IMR-90 (cell line): ENCODE measurements at regions not wholly inside any gene's neighbourhood (a gene's known extent, or its start where the extent isn't known, plus 50 kb on each side); places are given as distances from the start of the nearest gene placed in this dataset.

ENCODE experiments used
- ATAC-seq: fragments of 200-7000 bp; cut with Tn5 transposase; 2 replicates; pipeline ENCODE4 v1.9.1; 2020; ENCODE audit warnings: low read depth, mild to moderate bottlenecking, moderate library complexity
- BruUV-seq: library from RNA; stranded (reverse); fragments of 400-500 nt; replicated peaks from 2 replicates; lab custom pipeline; 2021; lab: Mats Ljungman, UMichigan
- CTCF ChIA-PET: fragments of 300-600 bp; formaldehyde crosslinking; extraction: SDS; loops from one replicate; lab custom pipeline; 2021; ENCODE audit warnings: antibody characterized with exemption; lab: Yijun Ruan, JAX
- POLR2A ChIA-PET: fragments of 300-600 bp; sonication (Branson Sonifier 250); formaldehyde crosslinking; loops from one replicate; lab custom pipeline; 2022; ENCODE audit warnings: antibody characterized with exemption; ENCODE audit not compliant: unreplicated experiment; lab: Charles Lee
- DNase-seq: peaks from one replicate; pipeline ENCODE4 v3.0.0; 2013
- H2AFZ ChIP-seq: replicated peaks from 2 replicates; pipeline ENCODE3; 2013; ENCODE audit warnings: low read length, mild to moderate bottlenecking; ENCODE audit not compliant: poor library complexity
- H2AK5ac ChIP-seq: 2 replicates; pipeline ENCODE4 v1.6.1; 2013; ENCODE audit warnings: low read depth, low read length, inconsistent platforms
- H2AK9ac ChIP-seq: replicated peaks from 2 replicates; pipeline ENCODE3; 2013; ENCODE audit warnings: mild to moderate bottlenecking, low read depth, low read length, moderate library complexity; ENCODE audit not compliant: poor library complexity
- H2BK120ac ChIP-seq: 2 replicates; pipeline ENCODE4 v1.6.1; 2013; ENCODE audit warnings: low read depth, low read length, inconsistent platforms
- H2BK15ac ChIP-seq: 3 replicates; pipeline ENCODE4 v1.6.1; 2013; ENCODE audit warnings: low read depth, low read length, inconsistent platforms
- H2BK20ac ChIP-seq: 2 replicates; pipeline ENCODE4 v1.6.1; 2013; ENCODE audit warnings: low read depth, mild to moderate bottlenecking, inconsistent platforms, low read length, moderate library complexity
- H2BK5ac ChIP-seq: 2 replicates; pipeline ENCODE4 v1.6.1; 2013; ENCODE audit warnings: mild to moderate bottlenecking, low read depth, low read length, inconsistent platforms; ENCODE audit not compliant: poor library complexity, severe bottlenecking
- H3K14ac ChIP-seq: replicated peaks from 2 replicates; pipeline ENCODE4 v1.6.1; 2013; ENCODE audit warnings: low read depth, low read length, inconsistent platforms
- H3K18ac ChIP-seq: 2 replicates; pipeline ENCODE4 v1.6.1; 2013; ENCODE audit warnings: low read depth, low read length, control low read depth
- H3K23ac ChIP-seq: 2 replicates; pipeline ENCODE4 v1.6.1; 2013; ENCODE audit warnings: low read depth, low read length, inconsistent platforms
- H3K27ac ChIP-seq: 2 replicates; pipeline ENCODE4 v1.5.1; 2013; ENCODE audit warnings: mild to moderate bottlenecking, control low read depth, low read length; ENCODE audit not compliant: insufficient read depth
- H3K27me3 ChIP-seq: 2 replicates; pipeline ENCODE4 v1.6.1; 2013; ENCODE audit warnings: low read length; ENCODE audit not compliant: control insufficient read depth, insufficient read depth
- H3K36me3 ChIP-seq: 2 replicates; pipeline ENCODE4 v1.6.1; 2013; ENCODE audit warnings: low read length, mixed read lengths; ENCODE audit not compliant: control insufficient read depth, insufficient read depth
- H3K4ac ChIP-seq: 2 replicates; pipeline ENCODE4 v1.6.1; 2013; ENCODE audit warnings: low read depth, low read length, inconsistent platforms
- H3K4me1 ChIP-seq: 2 replicates; pipeline ENCODE4 v1.6.1; 2013; ENCODE audit warnings: low read length, mixed read lengths; ENCODE audit not compliant: control insufficient read depth, insufficient read depth
- H3K4me2 ChIP-seq: 2 replicates; pipeline ENCODE4 v1.6.1; 2013; ENCODE audit warnings: low read depth, mild to moderate bottlenecking, control low read depth, low read length, moderate library complexity
- H3K4me3 ChIP-seq: 2 replicates; pipeline ENCODE4 v1.5.1; 2013; ENCODE audit warnings: low read depth, mild to moderate bottlenecking, control low read depth, low read length, moderate library complexity; ENCODE audit not compliant: insufficient read depth
- H3K56ac ChIP-seq: 2 replicates; pipeline ENCODE4 v1.6.1; 2013; ENCODE audit warnings: low read length, inconsistent platforms; ENCODE audit not compliant: insufficient read depth; ENCODE audit errors: extremely low read depth
- H3K79me1 ChIP-seq, 2 experiments: 2 replicates each; pipeline ENCODE4 v1.6.1; 2013; ENCODE audit warnings: low read length in 2 of 2, inconsistent platforms in 1 of 2, low read depth in 1 of 2
- H3K9ac ChIP-seq: 2 replicates; pipeline ENCODE4 v1.6.1; 2013; ENCODE audit warnings: low read depth, low read length, control low read depth
- H3K9me1 ChIP-seq: 2 replicates; pipeline ENCODE4 v1.6.1; 2013; ENCODE audit warnings: low read length, inconsistent platforms; ENCODE audit not compliant: insufficient read depth
- H3K9me3 ChIP-seq: 2 replicates; pipeline ENCODE4 v1.6.1; 2013; ENCODE audit warnings: low read length; ENCODE audit not compliant: control insufficient read depth, insufficient read depth
- H4K20me1 ChIP-seq: 2 replicates; pipeline ENCODE4 v1.6.1; 2013; ENCODE audit warnings: low read length, inconsistent platforms; ENCODE audit not compliant: insufficient read depth
- H4K5ac ChIP-seq: 2 replicates; pipeline ENCODE4 v1.6.1; 2013; ENCODE audit warnings: mild to moderate bottlenecking, low read depth, low read length, control low read depth
- H4K8ac ChIP-seq, 2 experiments: 2 replicates each; pipeline ENCODE4 v1.6.1; 2013; ENCODE audit warnings: low read depth in 2 of 2, low read length in 2 of 2, control low read depth in 1 of 2, inconsistent platforms in 1 of 2
- H4K91ac ChIP-seq: 2 replicates; pipeline ENCODE4 v1.6.1; 2013; ENCODE audit warnings: low read depth, low read length, inconsistent platforms; ENCODE audit not compliant: insufficient read depth
- BHLHE40 ChIP-seq: fragments of 150-350 bp; IDR thresholded peaks from 2 replicates; pipeline ENCODE4 v1.6.1; 2016; ENCODE audit warnings: mild to moderate bottlenecking, low read depth, low read length
- CEBPB ChIP-seq: IDR thresholded peaks from 2 replicates; pipeline ENCODE4 v1.6.1; 2012; ENCODE audit warnings: low read depth, low read length, improper control_type of control experiment
- MXI1 ChIP-seq: IDR thresholded peaks from 2 replicates; pipeline ENCODE4 v1.6.1; 2012; ENCODE audit warnings: low read depth, mild to moderate bottlenecking, low read length, moderate library complexity, borderline replicate concordance
- RCOR1 ChIP-seq: IDR thresholded peaks from 2 replicates; pipeline ENCODE4 v1.6.1; 2012; ENCODE audit warnings: mild to moderate bottlenecking, low read length, improper control_type of control experiment; ENCODE audit not compliant: insufficient replicate concordance
- SMC3 ChIP-seq: fragments of 150-350 bp; IDR thresholded peaks from 2 replicates; pipeline ENCODE4 v1.6.1; 2016; ENCODE audit warnings: low read depth, mild to moderate bottlenecking, antibody characterized with exemption, low read length, moderate library complexity
- WGBS, 2 experiments: methylation state at CpG; one replicate each; pipeline versions ENCODE4 v1.1.5 to v1.1.7; 2013; ENCODE audit warnings: missing lambda C conversion rate in 2 of 2; ENCODE audit not compliant: insufficient read length in 1 of 2; ENCODE audit errors: extremely low coverage in 2 of 2; 5-methylcytosine and 5-hydroxymethylcytosine counted together
- dilution Hi-C: fragments of 300-500 bp; cut with HindIII; formaldehyde crosslinking; loops from one replicate; pipeline ENCODE4 v1.14.3; 2018; ENCODE audit warnings: low sequenced_read_pairs; ENCODE audit not compliant: unreplicated experiment
- in situ Hi-C: fragments of 300-500 bp; cut with MboI; formaldehyde crosslinking; loops from 3 replicates; pipeline ENCODE4 v1.14.3; 2019; ENCODE audit warnings: low sequenced_read_pairs, inconsistent platforms, mixed read lengths
- intact Hi-C: fragments of 100-400 bp; cut with micrococcal nuclease; formaldehyde crosslinking; loops from 2 replicates; pipeline ENCODE4 v1.10.0; 2022
- TF ChIP-seq, protein P1 (sequence below): fragments of 150-350 bp; IDR thresholded peaks from 2 replicates; pipeline ENCODE4 v1.6.1; 2016; ENCODE audit warnings: low read depth, mild to moderate bottlenecking, low read length, moderate library complexity, borderline replicate concordance
- TF ChIP-seq, protein P2 (sequence below): fragments of 150-350 bp; IDR thresholded peaks from 2 replicates; pipeline ENCODE4 v1.6.1; 2017; ENCODE audit warnings: mild to moderate bottlenecking, antibody characterized with exemption, low read length, low read depth

GRCh38 chr2:199591826-199592225 is 134.1 kb upstream of the SATB2 start:
- dilution Hi-C loops, result no loop called here
- CTCF ChIA-PET, result interaction anchor here (0.8 kb wide), 1 partner anchor 95 kb away, joined by 3 read pairs; no protein-coding TSS in a partner anchor

More at GRCh38 chr2:199591826-199592225, 134.1 kb upstream of the SATB2 start:
- no peak overlapping the region for H3K4ac ChIP-seq
- no TSS peak for BruUV-seq
- H4K5ac ChIP-seq, result no peak overlapping the region
- H3K4me2 ChIP-seq, result no peak overlapping the region
- no peak overlapping the region for H3K23ac ChIP-seq
- H2AK5ac ChIP-seq, result no peak overlapping the region
- no peaks in the 10 kb centered on the region for H3K36me3 ChIP-seq
- no peak overlapping the region for H2AFZ ChIP-seq
- no peak overlapping the region for H4K91ac ChIP-seq
- no peaks in the 10 kb centered on the region for H3K9me3 ChIP-seq
- intact Hi-C loops, result no loop called here
- H3K4me3 ChIP-seq, result no peak overlapping the region
- in situ Hi-C loops, result no loop called here
- no peak overlapping the region for H3K27ac ChIP-seq
- H2BK20ac ChIP-seq, result no peak overlapping the region
- H4K8ac ChIP-seq, result no peak overlapping the region
- no peak overlapping the region for H3K18ac ChIP-seq
- no peak for ATAC-seq
- WGBS, 2 experiments, result no CpG with 5 or more reads among the region's 4 CpGs
- no peak overlapping the region for H2BK120ac ChIP-seq
- H2AK9ac ChIP-seq, result no peak overlapping the region
- H3K79me1 ChIP-seq, result no peaks in the 10 kb centered on the region
- H4K20me1 ChIP-seq, result no peaks in the 10 kb centered on the region
- H2BK5ac ChIP-seq, result no peak overlapping the region
- no peak overlapping the region for H2BK15ac ChIP-seq
- H3K4me1 ChIP-seq, result no peaks in the 10 kb centered on the region
- no peaks in the 10 kb centered on the region; the same call in 1 of the 2 replicates for H3K27me3 ChIP-seq
- no peaks in the 10 kb centered on the region for H3K9me1 ChIP-seq
- no peak for DNase-seq
- H3K9ac ChIP-seq, result no peak overlapping the region
- H3K56ac ChIP-seq, result no peak overlapping the region
- POLR2A ChIA-PET, result no interaction called here
- no peak for TF ChIP-seq RCOR1
- no peak for TF ChIP-seq CEBPB
- TF ChIP-seq BHLHE40, result no peak
- no peak for TF ChIP-seq SMC3
- TF ChIP-seq, protein P1, sequence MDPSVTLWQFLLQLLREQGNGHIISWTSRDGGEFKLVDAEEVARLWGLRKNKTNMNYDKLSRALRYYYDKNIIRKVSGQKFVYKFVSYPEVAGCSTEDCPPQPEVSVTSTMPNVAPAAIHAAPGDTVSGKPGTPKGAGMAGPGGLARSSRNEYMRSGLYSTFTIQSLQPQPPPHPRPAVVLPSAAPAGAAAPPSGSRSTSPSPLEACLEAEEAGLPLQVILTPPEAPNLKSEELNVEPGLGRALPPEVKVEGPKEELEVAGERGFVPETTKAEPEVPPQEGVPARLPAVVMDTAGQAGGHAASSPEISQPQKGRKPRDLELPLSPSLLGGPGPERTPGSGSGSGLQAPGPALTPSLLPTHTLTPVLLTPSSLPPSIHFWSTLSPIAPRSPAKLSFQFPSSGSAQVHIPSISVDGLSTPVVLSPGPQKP, result no peak
- TF ChIP-seq, protein P2, sequence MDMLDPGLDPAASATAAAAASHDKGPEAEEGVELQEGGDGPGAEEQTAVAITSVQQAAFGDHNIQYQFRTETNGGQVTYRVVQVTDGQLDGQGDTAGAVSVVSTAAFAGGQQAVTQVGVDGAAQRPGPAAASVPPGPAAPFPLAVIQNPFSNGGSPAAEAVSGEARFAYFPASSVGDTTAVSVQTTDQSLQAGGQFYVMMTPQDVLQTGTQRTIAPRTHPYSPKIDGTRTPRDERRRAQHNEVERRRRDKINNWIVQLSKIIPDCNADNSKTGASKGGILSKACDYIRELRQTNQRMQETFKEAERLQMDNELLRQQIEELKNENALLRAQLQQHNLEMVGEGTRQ, result no peak
- no peak for TF ChIP-seq MXI1
- no peak overlapping the region for H3K14ac ChIP-seq
